ENCODE measurements at regions not wholly inside any gene's neighbourhood (a gene's known extent, or its start where the extent isn't known, plus 50 kb on each side); places are given as distances from the start of the nearest gene placed in this dataset.

- TF ChIP-seq GATA2 (IDR thresholded peaks at IDR 0.05; ENCODE audit: low read depth, low read length) (no peak), GATA3 (IDR thresholded peaks at IDR 0.05; ENCODE audit: low read depth, low read length) (no peak)
These were observed 300.1 kb upstream of the SLC7A11 start for GRCh38 chr4:138542191-138542776.

All from SH-SY5Y (cell line).